ENCODE measurements at regions not wholly inside any gene's neighbourhood (a gene's known extent, or its start where the extent isn't known, plus 50 kb on each side); places are given as distances from the start of the nearest gene placed in this dataset.

GRCh38 chr10:33950206-33950605 is 615.7 kb upstream of the NRP1 start:
- TF ChIP-seq TAF1 (IDR thresholded peaks at IDR 0.05; ENCODE audit: borderline replicate concordance, insufficient read depth, low read length) (no peak), SIN3A (IDR thresholded peaks at IDR 0.05; ENCODE audit: borderline replicate concordance, insufficient read depth, low read length) (no peak), POLR2AphosphoS5 (IDR thresholded peaks at IDR 0.05; ENCODE audit: low read depth, low read length) (no peak), REST (IDR thresholded peaks at IDR 0.05; ENCODE audit: insufficient read depth in 1 of 2, low read depth in 2 of 2, low read length in 2 of 2) (no peak)

All from PFSK-1 (cell line).